Muscle layer of duodenum (tissue), 2 donors: ENCODE measurements at regions not wholly inside any gene's neighbourhood (a gene's known extent, or its start where the extent isn't known, plus 50 kb on each side); places are given as distances from the start of the nearest gene placed in this dataset.
A peak's percentile ranks its signal among the peaks of the same experiment; 100 is the strongest.

Experiments
- H3K27ac ChIP-seq: one replicate; pipeline ENCODE4 v1.7.0; 2013; ENCODE audit warnings: mild to moderate bottlenecking, low read length
- H3K27me3 ChIP-seq: one replicate; pipeline ENCODE4 v1.7.0; 2013; ENCODE audit warnings: low read depth, mild to moderate bottlenecking, control low read depth, low read length
- H3K36me3 ChIP-seq, 2 donors: one replicate each; pipeline ENCODE4 v1.7.0; 2013; ENCODE audit warnings: low read length in 2 of 2, control low read depth in 1 of 2, mild to moderate bottlenecking in 1 of 2; ENCODE audit not compliant: insufficient read depth in 2 of 2, control insufficient read depth in 1 of 2
- H3K4me1 ChIP-seq, 2 donors: one replicate each; pipeline ENCODE4 v1.7.0; 2013; ENCODE audit warnings: low read length in 2 of 2, mild to moderate bottlenecking in 2 of 2, control low read depth in 1 of 2, moderate library complexity in 1 of 2; ENCODE audit not compliant: insufficient read depth in 2 of 2, control insufficient read depth in 1 of 2
- H3K4me3 ChIP-seq, 2 donors: one replicate each; pipeline ENCODE4 v1.7.0; 2013; ENCODE audit warnings: low read length in 2 of 2, low read depth in 1 of 2, mild to moderate bottlenecking in 1 of 2
- H3K9me3 ChIP-seq, 2 donors: one replicate each; pipeline ENCODE4 v1.7.0; 2013; ENCODE audit warnings: low read length in 2 of 2, control low read depth in 1 of 2, mild to moderate bottlenecking in 1 of 2; ENCODE audit not compliant: control insufficient read depth in 1 of 2
- donor health status: healthy.

DNA sequence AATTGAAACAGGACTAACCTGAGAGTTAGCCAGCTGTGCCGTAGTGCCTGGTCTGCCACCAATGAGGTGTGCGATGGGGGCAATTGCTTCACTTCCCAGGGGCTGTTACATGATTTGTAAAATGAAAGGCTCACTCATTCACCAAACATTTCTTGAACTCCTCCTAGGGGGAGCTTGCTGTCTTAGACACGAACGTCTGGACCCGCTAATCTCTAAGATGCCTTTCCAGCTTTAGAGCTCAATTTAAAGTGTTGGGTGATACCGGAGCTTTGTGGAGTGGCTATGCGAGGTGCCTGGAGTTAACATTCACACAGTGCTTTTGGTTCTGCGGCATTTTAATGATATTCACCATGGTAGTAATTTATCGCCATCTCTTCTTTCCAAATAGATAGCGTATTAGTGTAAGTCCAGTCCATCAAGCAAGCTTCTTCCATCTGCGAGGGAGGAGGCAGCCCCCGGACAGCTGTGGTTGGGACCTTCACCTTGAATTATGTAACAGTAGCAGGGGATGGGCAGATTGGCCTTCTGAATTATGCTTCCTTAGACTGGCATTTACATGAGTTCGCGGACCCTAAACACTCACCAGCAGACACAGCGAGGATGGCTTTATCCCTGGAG is 179.9 kb downstream of the ADSS2 start:
- Histone ChIP-seq H3K36me3 (peaks cover 0 to 4% of the 10 kb centered on the region in 2 donors), H3K27me3 (no peaks in the 10 kb centered on the region), H3K4me1 (peaks cover 4 to 18% of the 10 kb centered on the region in 2 donors), H3K4me3 (no peak overlapping the region), H3K27ac (no peak overlapping the region), H3K9me3 (peaks cover 0 to 7% of the 10 kb centered on the region in 2 donors)

DNA sequence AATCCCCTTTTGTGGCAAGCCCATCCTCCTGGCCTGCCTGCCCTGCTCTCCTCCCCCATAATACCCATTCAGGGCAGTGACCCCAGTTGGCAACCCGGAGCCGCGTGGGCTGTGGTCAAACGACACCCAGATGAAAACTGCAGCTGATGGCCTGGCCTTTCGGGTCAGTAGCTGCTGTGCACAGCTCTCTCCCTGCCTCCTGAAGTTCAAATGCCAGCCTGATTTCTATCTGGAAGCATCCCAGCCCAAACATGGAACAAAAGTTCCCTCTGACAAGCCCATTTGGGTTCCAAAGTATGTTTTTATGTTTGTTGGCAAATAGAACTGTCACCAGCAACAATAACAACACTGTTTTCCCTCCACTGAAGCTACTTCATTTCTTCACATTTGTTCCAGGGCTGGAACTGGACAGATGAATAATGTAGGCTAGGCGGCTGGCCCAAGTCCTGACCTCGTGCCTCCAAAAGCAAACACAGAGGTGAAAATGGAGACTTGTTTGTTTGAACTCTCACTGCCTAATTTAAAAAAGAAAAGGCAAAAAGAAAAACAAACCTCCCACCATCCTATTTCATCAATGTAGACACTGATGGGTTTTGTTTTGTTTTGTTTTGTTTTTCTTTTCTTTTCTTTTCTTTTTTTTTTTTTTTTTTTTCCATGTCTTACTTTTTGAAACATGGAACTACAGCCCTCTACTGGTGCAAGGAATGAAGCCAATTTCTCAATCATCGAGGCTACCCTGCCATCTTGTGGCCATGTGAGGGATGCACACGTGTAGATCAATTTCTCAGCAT is 179.0 kb downstream of the ADSS2 start:
- H3K4me3 ChIP-seq, result peak overlapping the region in 1 of 2 donors; percentile 3
- peaks cover 4 to 18% of the 10 kb centered on the region in 2 donors for H3K4me1 ChIP-seq
- H3K27ac ChIP-seq, result peak overlapping the region; percentile 50
- H3K9me3 ChIP-seq, result peaks cover 0 to 7% of the 10 kb centered on the region in 2 donors
- H3K27me3 ChIP-seq, result no peaks in the 10 kb centered on the region
- peaks cover 0 to 4% of the 10 kb centered on the region in 2 donors for H3K36me3 ChIP-seq

GRCh38 chr1:244273262-244273844 is 178.4 kb downstream of the ADSS2 start:
- Histone ChIP-seq H3K36me3 (peaks cover 0 to 4% of the 10 kb centered on the region in 2 donors), H3K9me3 (peaks cover 0 to 7% of the 10 kb centered on the region in 2 donors), H3K27me3 (no peaks in the 10 kb centered on the region), H3K27ac (peak overlapping the region; percentile 50), H3K4me1 (peaks cover 4 to 18% of the 10 kb centered on the region in 2 donors), H3K4me3 (peak overlapping the region; percentile 3 to 45)

- no peaks in the 10 kb centered on the region for H3K27me3 ChIP-seq
- peaks cover 4 to 18% of the 10 kb centered on the region in 2 donors for H3K4me1 ChIP-seq
- H3K27ac ChIP-seq, result peak overlapping the region; percentile 50
- H3K9me3 ChIP-seq, result peaks cover 0 to 7% of the 10 kb centered on the region in 2 donors
- peak overlapping the region; percentile 3 to 45 for H3K4me3 ChIP-seq
- H3K36me3 ChIP-seq, result peaks cover 0 to 4% of the 10 kb centered on the region in 2 donors
These were observed 177.7 kb downstream of the ADSS2 start for GRCh38 chr1:244273845-244274619.

DNA sequence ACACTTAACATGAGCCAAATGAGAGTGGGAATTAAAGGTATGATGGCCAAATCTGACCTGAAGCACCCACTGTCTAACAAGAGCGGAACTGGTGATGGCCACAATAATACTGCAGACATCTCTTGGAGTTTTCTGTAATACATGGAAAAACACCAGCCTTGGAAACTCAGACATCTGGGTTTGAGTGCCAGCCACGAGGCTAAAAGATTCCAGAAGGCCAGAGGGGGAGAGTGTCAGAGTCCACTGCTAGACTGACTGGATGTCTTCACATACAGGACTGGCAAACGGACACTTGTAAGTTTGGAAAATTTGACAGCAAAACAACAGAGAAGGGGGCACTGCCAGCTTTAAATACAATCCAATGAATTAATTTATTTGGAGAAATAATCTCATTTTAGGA is 175.1 kb downstream of the ADSS2 start:
- no peaks in the 10 kb centered on the region for H3K27me3 ChIP-seq
- no peak overlapping the region for H3K27ac ChIP-seq
- H3K36me3 ChIP-seq, result peaks cover 0 to 4% of the 10 kb centered on the region in 2 donors
- H3K4me1 ChIP-seq, result peaks cover 4 to 18% of the 10 kb centered on the region in 2 donors
- H3K9me3 ChIP-seq, result no peaks in the 10 kb centered on the region
- H3K4me3 ChIP-seq, result no peak overlapping the region

DNA sequence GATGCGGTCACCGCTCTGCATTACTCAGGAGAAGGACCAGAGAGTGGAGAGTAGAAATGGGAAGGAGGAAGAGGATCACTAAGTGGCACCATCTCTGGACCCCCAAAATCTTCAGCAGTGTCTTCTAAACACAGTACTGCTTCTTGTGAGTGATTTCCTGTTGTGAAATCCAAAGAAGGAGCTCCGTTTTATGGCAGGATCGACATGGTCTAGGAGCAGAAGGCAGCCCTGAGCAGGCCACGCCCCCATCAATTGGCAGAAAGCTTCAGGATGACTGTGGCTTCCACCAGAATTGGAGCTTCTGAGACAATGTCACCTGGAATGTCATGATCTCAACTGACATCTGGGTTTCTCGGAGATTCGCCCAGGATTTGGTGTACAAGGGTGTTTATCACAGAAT is 171.5 kb downstream of the ADSS2 start:
- no peak overlapping the region for H3K4me3 ChIP-seq
- no peak overlapping the region for H3K27ac ChIP-seq
- no peaks in the 10 kb centered on the region for H3K36me3 ChIP-seq
- no peaks in the 10 kb centered on the region for H3K27me3 ChIP-seq
- no peaks in the 10 kb centered on the region for H3K9me3 ChIP-seq
- no peaks in the 10 kb centered on the region for H3K4me1 ChIP-seq

- no peak overlapping the region for H3K27ac ChIP-seq
- H3K4me3 ChIP-seq, result no peak overlapping the region
- no peaks in the 10 kb centered on the region for H3K36me3 ChIP-seq
- H3K27me3 ChIP-seq, result no peaks in the 10 kb centered on the region
- H3K9me3 ChIP-seq, result no peaks in the 10 kb centered on the region
- H3K4me1 ChIP-seq, result no peaks in the 10 kb centered on the region
These were observed 170.8 kb downstream of the ADSS2 start for GRCh38 chr1:244280859-244281258.

DNA sequence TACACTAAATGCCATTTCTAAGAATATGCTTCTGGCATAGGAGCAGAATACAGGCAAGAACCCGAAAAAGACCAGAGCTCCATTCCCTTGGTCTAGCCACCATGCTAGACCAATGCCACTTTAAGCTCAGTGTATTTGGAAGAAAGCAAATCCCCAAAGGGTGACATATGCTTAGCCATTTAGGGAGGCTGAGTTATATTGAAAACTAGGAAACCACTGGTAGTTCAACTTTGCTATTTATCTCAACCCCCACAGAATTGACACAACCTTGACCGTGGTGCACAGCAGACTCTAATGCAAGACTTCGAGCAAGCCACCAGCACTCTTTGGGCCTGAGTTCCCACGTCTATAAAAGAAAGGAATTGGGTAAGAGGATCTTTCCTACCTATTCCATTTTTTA is 167.9 kb downstream of the ADSS2 start:
- no peak overlapping the region for H3K4me3 ChIP-seq
- H3K4me1 ChIP-seq, result no peaks in the 10 kb centered on the region
- no peaks in the 10 kb centered on the region for H3K9me3 ChIP-seq
- H3K27me3 ChIP-seq, result no peaks in the 10 kb centered on the region
- no peaks in the 10 kb centered on the region for H3K36me3 ChIP-seq
- no peak overlapping the region for H3K27ac ChIP-seq

DNA sequence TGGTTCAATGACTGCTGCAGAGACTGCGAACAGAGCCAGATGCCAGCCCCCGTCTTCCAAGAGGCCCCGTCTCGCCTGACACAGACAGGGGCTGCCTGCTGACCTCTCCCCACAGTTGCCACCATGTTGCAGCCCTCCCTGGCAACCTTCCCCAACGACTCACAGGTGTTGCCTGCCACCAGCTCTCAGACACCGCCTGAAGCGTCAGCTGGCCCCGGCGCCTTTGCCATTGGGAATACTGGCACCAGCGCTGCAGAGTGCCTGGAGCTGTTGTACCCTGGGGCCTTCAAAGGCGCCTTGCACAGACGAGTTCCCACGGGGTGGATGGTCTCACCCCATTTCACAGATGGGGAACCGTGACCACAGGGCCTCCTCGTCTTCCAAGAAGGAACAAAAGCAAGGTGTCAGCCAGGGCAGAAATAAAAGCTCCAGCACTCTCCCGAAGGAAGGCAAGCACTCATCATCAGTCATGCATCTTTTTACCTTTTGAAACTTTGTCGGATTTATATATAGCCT is 167.0 kb downstream of the ADSS2 start:
- no peaks in the 10 kb centered on the region for H3K36me3 ChIP-seq
- no peak overlapping the region for H3K27ac ChIP-seq
- no peaks in the 10 kb centered on the region for H3K27me3 ChIP-seq
- no peaks in the 10 kb centered on the region for H3K9me3 ChIP-seq
- H3K4me1 ChIP-seq, result no peaks in the 10 kb centered on the region
- no peak overlapping the region for H3K4me3 ChIP-seq

- no peaks in the 10 kb centered on the region for H3K27me3 ChIP-seq
- H3K36me3 ChIP-seq, result no peaks in the 10 kb centered on the region
- no peak overlapping the region for H3K4me3 ChIP-seq
- H3K27ac ChIP-seq, result no peak overlapping the region
- H3K9me3 ChIP-seq, result no peaks in the 10 kb centered on the region
- no peaks in the 10 kb centered on the region for H3K4me1 ChIP-seq
These were observed 165.4 kb downstream of the ADSS2 start for GRCh38 chr1:244286341-244286740.

DNA sequence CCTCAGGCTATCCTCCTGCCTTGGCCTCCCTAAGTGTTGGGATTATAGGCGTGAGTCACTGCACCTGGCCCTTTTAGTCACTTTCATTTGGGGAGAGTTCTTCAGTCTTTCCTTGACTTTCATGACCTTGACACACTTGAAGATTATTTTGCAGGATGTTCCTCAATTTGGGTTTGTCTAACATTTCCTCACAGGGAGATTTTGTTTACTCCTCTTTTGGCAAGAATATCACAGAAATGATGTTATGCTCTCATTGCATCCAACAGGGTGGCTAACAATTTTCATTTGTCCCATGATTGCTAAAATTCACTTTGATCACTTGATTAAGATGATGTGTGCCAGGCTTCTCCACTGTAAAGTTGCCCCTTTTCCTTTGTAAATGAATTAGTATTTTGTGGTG is 164.0 kb downstream of the ADSS2 start:
- H3K4me3 ChIP-seq, result no peak overlapping the region
- H3K27me3 ChIP-seq, result no peaks in the 10 kb centered on the region
- no peak overlapping the region for H3K27ac ChIP-seq
- H3K36me3 ChIP-seq, result no peaks in the 10 kb centered on the region
- no peaks in the 10 kb centered on the region for H3K9me3 ChIP-seq
- no peaks in the 10 kb centered on the region for H3K4me1 ChIP-seq
